HG03175 (cell line): ENCODE measurements at regions not wholly inside any gene's neighbourhood (a gene's known extent, or its start where the extent isn't known, plus 50 kb on each side); places are given as distances from the start of the nearest gene placed in this dataset.

Experiments used
- ATAC-seq: cut with Tn5 transposase; IDR thresholded peaks from one replicate; pipeline ENCODE4 v1.9.1; 2021; ENCODE audit warnings: mild to moderate bottlenecking, moderate library complexity; ENCODE audit not compliant: unreplicated experiment

GRCh38 chr3:59115364-59116232 lies 65.8 kb upstream of the CFAP20DC start:
- ATAC-seq: no peak

DNA sequence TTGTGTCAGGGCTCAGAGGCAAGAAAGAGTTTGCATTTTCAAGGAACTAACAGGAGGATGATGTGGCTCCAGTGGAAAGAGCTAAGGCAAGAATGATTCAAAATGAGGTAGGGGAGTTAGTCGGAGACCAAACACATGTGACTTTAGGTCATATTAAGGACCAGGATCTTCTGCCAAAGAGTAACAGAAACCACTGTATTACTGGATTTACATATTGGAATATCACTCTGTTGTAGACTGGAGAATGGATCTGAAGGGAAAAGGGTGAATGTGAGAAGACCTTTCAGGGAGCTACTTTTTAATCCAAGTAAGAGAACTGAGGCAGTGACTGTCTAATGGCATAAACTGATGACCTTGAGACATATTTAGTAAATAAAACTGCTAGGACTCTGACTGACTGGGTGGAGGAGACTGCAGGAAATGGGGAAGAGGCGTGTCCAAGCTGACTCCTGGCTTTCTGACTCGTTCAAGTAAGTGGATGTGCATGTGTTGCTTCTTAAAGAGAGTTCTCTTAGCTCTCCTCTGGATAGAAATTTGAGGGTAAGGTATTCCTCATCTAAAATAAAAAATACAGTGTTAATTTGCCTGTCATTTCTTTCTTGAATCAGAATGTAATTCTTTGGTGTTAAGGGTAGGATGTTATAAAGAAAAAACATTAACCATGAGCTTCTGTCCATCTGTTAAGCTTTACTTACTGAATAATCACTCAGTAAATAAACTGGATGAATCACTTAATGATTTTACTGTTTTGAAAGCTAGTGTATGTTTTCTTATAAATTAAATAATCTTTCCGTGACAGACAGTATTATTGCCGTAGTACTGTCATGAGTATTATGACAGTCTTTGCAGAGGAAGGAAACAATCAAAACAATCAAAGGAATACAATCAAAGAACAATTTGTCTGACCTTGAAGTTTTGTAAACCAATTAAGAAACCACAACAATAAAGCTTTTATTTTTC lies 58.3 kb upstream of the CFAP20DC start:
- no peak for ATAC-seq

DNA sequence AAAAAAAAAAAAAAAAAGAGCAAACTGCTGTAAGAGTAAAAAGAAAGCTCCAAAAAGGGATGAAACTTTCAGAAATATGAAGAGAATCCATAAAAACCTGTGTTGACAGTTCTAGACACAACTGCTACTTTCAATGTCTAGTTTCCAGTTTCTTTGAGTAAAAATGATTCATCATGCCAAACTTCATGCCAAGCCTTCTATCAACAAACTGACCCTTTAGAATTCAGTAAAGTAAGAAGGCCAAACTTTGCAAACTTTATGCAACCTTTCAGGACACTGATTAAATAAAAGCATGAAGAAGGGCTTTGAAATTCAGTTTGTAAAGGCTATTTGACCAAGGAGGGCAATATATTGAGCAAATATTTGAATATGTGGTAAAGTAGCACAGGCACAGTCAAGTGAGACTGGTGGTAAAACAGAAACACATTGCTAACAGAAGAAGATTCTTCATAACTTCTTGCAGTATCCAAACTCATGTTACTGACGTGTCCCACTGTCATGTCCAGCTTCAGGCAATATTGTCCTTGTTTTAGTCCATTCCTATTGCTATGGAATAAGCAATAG lies 56.3 kb upstream of the CFAP20DC start:
- no peak for ATAC-seq

DNA sequence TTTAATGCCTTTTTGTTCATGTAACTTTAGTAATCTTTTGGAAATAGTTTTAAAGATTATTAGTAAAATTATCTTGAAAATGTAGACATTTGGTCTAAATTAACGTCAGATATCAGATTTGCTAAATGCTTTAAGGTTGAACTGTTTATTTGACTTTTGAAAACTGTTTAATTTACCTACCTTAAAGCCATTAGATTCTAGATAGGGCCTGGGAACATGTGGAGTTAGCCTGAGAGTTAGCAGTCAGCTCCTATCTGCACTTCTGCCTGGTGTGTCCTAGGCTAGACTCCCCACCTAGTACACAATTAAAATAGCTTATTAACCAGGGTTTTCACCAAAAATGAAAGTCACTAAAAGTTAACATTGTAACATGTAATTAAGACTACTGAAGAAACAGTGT lies 53.7 kb upstream of the CFAP20DC start:
- ATAC-seq: no peak

DNA sequence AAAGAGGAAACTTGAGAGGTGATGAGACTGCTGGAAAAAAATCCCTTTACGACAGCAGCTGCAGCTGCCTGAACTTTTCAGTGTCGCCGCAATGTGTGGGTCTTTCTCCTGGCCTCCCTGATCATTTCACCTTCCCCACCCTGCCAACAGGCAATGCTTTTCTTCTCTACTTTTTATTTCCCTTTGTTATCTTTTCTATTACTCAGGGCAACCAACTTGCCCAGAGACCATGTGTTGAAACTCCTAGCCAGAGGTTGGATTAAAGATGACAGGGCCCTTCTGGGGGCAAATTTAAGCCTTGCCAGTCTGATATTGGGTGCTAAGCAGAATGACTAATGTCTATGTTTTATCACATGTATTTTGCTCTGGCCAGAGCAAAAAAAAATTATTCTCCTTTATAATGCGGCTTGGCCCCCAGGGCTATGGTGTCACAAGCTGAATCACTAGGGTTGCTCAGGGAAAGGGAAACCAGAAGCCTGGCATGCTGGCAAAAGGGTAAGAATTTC lies 51.5 kb upstream of the CFAP20DC start:
- no peak for ATAC-seq
